HFF-Myc (cell line): ENCODE measurements at regions not wholly inside any gene's neighbourhood (a gene's known extent, or its start where the extent isn't known, plus 50 kb on each side); places are given as distances from the start of the nearest gene placed in this dataset.

Experiments used
- DNase-seq: peaks from one replicate; pipeline ENCODE4 v3.0.0-alpha.2; 2011; ENCODE audit warnings: low read depth; ENCODE audit errors: extremely low read depth
- H3K4me3 ChIP-seq: replicated peaks from 2 replicates; pipeline ENCODE4 v1.5.1; 2011; ENCODE audit warnings: low read depth, mild to moderate bottlenecking, control low read depth, low read length
- TF ChIP-seq, protein P1 (sequence below): IDR thresholded peaks from 2 replicates; pipeline ENCODE4 v1.5.1; 2012; ENCODE audit warnings: mild to moderate bottlenecking, low read depth, low read length, control low read depth; ENCODE audit errors: missing control alignments

GRCh38 chr6:88238065-88238464 is 71.9 kb upstream of the CNR1 start:
- no peak for DNase-seq
- TF ChIP-seq, protein P1, sequence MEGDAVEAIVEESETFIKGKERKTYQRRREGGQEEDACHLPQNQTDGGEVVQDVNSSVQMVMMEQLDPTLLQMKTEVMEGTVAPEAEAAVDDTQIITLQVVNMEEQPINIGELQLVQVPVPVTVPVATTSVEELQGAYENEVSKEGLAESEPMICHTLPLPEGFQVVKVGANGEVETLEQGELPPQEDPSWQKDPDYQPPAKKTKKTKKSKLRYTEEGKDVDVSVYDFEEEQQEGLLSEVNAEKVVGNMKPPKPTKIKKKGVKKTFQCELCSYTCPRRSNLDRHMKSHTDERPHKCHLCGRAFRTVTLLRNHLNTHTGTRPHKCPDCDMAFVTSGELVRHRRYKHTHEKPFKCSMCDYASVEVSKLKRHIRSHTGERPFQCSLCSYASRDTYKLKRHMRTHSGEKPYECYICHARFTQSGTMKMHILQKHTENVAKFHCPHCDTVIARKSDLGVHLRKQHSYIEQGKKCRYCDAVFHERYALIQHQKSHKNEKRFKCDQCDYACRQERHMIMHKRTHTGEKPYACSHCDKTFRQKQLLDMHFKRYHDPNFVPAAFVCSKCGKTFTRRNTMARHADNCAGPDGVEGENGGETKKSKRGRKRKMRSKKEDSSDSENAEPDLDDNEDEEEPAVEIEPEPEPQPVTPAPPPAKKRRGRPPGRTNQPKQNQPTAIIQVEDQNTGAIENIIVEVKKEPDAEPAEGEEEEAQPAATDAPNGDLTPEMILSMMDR, result peak; percentile 30
- no peak overlapping the region for H3K4me3 ChIP-seq

DNA sequence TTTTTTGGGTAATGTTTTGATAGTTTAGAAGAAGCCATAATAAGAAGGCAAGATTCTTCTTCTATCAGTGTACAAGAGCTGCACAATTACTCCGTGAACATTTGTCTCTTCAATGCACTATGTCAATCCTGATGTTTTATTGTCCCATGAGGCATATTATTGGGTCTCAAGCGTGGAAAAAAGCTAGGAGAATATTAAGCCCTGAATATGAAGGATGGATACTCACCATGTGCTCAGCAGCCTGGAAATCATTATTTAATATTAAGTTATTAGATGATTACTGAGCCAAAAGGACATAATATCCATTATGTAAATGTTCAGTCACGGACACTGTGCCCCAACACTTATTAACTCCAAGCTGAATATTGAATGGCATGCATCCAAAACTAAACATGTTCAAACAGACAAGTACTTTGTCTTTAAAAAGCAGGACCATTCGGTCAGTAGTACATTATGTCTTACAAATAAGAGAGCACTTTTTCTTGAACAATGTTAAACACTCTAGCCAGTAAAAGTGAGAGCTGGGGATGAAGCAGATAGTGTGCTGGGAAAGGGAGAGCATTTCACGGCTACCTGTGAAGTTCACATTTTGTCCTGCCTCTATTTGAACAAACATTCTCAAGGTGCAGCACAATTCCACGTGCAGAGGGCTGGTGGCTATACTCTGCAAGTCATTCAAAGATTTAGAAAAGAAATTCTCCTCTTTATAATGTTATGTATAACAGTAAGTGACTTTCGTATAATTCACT is 70.6 kb upstream of the CNR1 start:
- TF ChIP-seq, protein P1, result no peak
- H3K4me3 ChIP-seq, result no peak overlapping the region
- DNase-seq, result no peak

- no peak overlapping the region for H3K4me3 ChIP-seq
- DNase-seq, result no peak
- TF ChIP-seq, protein P1, result no peak
Observed at GRCh38 chr6:88232753-88233152, 66.6 kb upstream of the CNR1 start.

DNA sequence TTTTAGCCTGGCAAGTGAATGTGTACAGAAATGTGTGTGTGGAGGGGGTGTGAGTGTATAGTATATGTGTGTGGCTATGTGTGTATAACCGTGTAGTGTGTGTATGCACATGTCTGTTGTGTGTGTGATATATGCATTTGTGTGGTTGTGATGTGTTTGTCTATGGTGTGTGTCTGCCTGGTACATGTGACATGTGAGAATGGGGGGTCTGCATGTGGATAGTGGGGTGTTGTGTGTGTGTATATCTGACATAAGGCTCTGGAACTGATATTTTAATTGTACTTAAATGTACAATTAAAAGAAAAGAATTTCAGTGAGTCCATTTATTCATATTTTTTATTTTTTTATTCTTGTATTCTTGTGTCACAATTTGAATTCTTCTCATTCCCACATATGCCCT is 57.2 kb upstream of the CNR1 start:
- TF ChIP-seq, protein P1, result no peak
- no peak overlapping the region for H3K4me3 ChIP-seq
- DNase-seq, result no peak

- H3K4me3 ChIP-seq, result no peak overlapping the region
- TF ChIP-seq, protein P1, result no peak
- DNase-seq, result no peak
Observed at GRCh38 chr6:88220493-88220892, 54.3 kb upstream of the CNR1 start.

DNA sequence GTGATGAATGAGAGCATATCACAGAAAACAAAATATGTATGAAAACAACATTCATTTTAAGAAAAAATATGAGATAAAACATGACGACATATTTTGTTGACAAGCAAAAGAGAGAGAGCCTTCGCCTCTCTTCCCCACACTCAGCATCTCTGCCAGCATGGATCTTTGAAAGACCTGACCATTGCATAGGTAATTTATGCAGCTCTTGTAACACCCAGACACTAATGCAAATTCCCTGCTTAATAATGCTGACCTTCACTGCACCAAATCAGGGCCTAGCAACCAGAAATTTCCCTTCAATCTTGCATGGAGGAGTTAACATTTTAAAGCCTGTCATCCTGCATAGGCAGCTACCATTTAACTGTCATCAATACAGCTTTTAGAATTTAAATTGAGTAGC is 50.0 kb upstream of the CNR1 start:
- no peak for DNase-seq
- no peak overlapping the region for H3K4me3 ChIP-seq
- TF ChIP-seq, protein P1, result no peak
